Endothelial cell of umbilical vein (primary cell): ENCODE measurements at regions not wholly inside any gene's neighbourhood (a gene's known extent, or its start where the extent isn't known, plus 50 kb on each side); places are given as distances from the start of the nearest gene placed in this dataset.
"Not testable (repeated sequence)": the region's sequence is repeated elsewhere in the genome, so short reads cannot be mapped to it uniquely, and the experiment has no call there.

ENCODE experiments used
- BruUV-seq: library from RNA; stranded (reverse); fragments of 400-500 nt; replicated peaks from 2 replicates; lab custom pipeline; 2021; lab: Mats Ljungman, UMichigan
- CTCF ChIA-PET: fragments of 300-600, 350-600 bp; sonication (Branson Sonifier 250); formaldehyde crosslinking; loops from one replicate; lab custom pipeline; 2021; ENCODE audit warnings: antibody characterized with exemption, inconsistent platforms; lab: Charles Lee
- POLR2A ChIA-PET: fragments of 300-600, 350-600 bp; sonication (Branson Sonifier 250); formaldehyde crosslinking; loops from one replicate; lab custom pipeline; 2021; ENCODE audit warnings: antibody characterized with exemption, inconsistent platforms; lab: Charles Lee
- DNase-seq: peaks from one replicate; pipeline ENCODE4 v3.0.0-alpha.2; 2011; ENCODE audit warnings: low read depth, low spot score
- FAIRE-seq: peaks from 2 replicates; lab custom pipeline; 2011; peaks lifted over from hg19 to GRCh38; lab: Jason Lieb, UNC
- H2AFZ ChIP-seq: 2 replicates; pipeline ENCODE4 v1.6.0; 2012; ENCODE audit warnings: low read depth, low read length, control low read depth, inconsistent platforms
- H3K27ac ChIP-seq: 2 replicates; pipeline ENCODE4 v1.5.1; 2011; ENCODE audit warnings: low read depth, mild to moderate bottlenecking, control low read depth, low read length, moderate library complexity; ENCODE audit not compliant: insufficient read depth
- H3K27me3 ChIP-seq, 2 experiments: 2 replicates each; pipeline versions ENCODE4 v1.6.0 to v1.6.1; 2011; ENCODE audit warnings: low read length in 2 of 2, mixed read lengths in 1 of 2; ENCODE audit not compliant: control insufficient read depth in 2 of 2, insufficient read depth in 2 of 2
- H3K36me3 ChIP-seq, 2 experiments: 2 replicates in 1 of 2; 3 replicates in 1 of 2; pipeline ENCODE4 v1.5.1; 2011; ENCODE audit warnings: low read length in 2 of 2, mild to moderate bottlenecking in 1 of 2, moderate library complexity in 1 of 2; ENCODE audit not compliant: control insufficient read depth in 2 of 2, insufficient read depth in 2 of 2; ENCODE audit errors: extremely low read depth in 1 of 2
- H3K4me1 ChIP-seq: 3 replicates; pipeline ENCODE4 v1.5.1; 2011; ENCODE audit warnings: mild to moderate bottlenecking, low read length; ENCODE audit not compliant: control insufficient read depth, insufficient read depth; ENCODE audit errors: extremely low read depth
- H3K4me2 ChIP-seq: 2 replicates; pipeline ENCODE4 v1.6.1; 2011; ENCODE audit warnings: low read length, control low read depth, mixed read lengths; ENCODE audit not compliant: insufficient read depth
- H3K4me3 ChIP-seq, 3 experiments: fragments of 200-600 bp in 1 of 3; sonication (generic), shearing (Covaris generic) in 1 of 3; replicated peaks in 1 of 3; 2 replicates each; pipeline ENCODE4 v1.5.1; 2011 to 2016; ENCODE audit warnings: control low read depth in 3 of 3, low read length in 3 of 3, mild to moderate bottlenecking in 2 of 3, inconsistent platforms in 1 of 3, low read depth in 1 of 3, moderate library complexity in 1 of 3; ENCODE audit not compliant: insufficient read depth in 1 of 3
- H3K79me2 ChIP-seq: 2 replicates; pipeline ENCODE4 v1.6.0; 2012; ENCODE audit warnings: low read length, inconsistent platforms; ENCODE audit not compliant: control insufficient read depth, insufficient read depth
- H3K9ac ChIP-seq: replicated peaks from 2 replicates; pipeline ENCODE3; 2011; ENCODE audit warnings: low read length, control low read depth; ENCODE audit not compliant: insufficient read depth; ENCODE audit errors: extremely low read depth
- H3K9me1 ChIP-seq: replicated peaks from 3 replicates; pipeline ENCODE4 v1.6.0; 2011; ENCODE audit warnings: mild to moderate bottlenecking, low read length; ENCODE audit not compliant: control insufficient read depth, insufficient read depth; ENCODE audit errors: extremely low read depth
- H3K9me3 ChIP-seq: replicated peaks from 2 replicates; pipeline ENCODE4 v1.5.1; 2012; ENCODE audit warnings: low read length, inconsistent platforms; ENCODE audit not compliant: control insufficient read depth, insufficient read depth
- H4K20me1 ChIP-seq: replicated peaks from 2 replicates; pipeline ENCODE3; 2011; ENCODE audit warnings: mild to moderate bottlenecking, low read length; ENCODE audit not compliant: control insufficient read depth, insufficient read depth; ENCODE audit errors: extremely low read depth
- EZH2 ChIP-seq: IDR thresholded peaks from 2 replicates; pipeline ENCODE4 v1.6.1; 2012; ENCODE audit warnings: borderline replicate concordance, low read depth, mild to moderate bottlenecking, moderate library complexity, low read length, inconsistent platforms; ENCODE audit not compliant: severe bottlenecking
- GATA2 ChIP-seq: IDR thresholded peaks from 2 replicates; pipeline ENCODE4 v1.7.0; 2011; ENCODE audit warnings: low read depth, mild to moderate bottlenecking, moderate library complexity, mixed read lengths, low read length; ENCODE audit not compliant: insufficient read length, insufficient read depth
- POLR2A ChIP-seq: IDR thresholded peaks from 2 replicates; pipeline ENCODE4 v1.6.1; 2012; ENCODE audit warnings: low read depth, mild to moderate bottlenecking, control low read depth, low read length
- dilution Hi-C: fragments of 300-500 bp; cut with MboI; formaldehyde crosslinking; loops from one replicate; pipeline ENCODE4 v1.15.0; 2019; ENCODE audit warnings: low sequenced_read_pairs; ENCODE audit not compliant: extremely low pct_ligation_motif_present
- intact Hi-C: fragments of 100-400 bp; cut with micrococcal nuclease; formaldehyde crosslinking; loops from one replicate; pipeline ENCODE4 v1.10.0; 2022

DNA sequence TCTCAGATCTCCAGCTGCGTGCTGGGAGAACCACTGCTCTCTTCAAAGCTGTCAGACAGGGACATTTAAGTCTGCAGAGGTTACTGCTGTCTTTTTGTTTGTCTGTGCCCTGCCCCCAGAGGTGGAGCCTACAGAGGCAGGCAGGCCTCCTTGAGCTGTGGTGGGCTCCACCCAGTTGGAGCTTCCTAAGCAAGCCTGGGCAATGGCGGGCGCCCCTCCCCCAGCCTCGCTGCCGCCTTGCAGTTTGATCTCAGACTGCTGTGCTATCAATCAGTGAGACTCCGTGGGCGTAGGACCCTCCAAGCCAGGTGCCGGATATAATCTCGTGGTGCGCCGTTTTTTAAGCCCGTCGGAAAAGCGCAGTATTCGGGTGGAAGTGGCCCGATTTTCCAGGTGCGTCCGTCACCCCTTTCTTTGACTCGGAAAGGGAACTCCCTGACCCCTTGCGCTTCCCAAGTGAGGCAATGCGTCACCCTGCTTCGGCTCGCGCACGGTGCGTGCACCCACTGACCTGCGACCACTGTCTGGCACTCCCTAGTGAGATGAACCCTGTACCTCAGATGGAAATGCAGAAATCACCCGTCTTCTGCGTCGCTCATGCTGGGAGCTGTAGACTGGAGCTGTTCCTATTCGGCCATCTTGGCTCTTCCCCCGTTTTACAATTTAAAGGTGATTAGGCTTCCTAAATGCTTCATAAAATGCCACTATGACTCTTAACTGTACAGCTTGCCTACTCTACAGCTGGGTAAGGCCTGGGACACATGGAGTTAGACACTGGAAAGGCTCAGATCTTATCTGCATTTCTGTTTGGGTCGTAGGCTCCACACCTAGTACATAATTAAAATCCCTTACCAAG is 115.7 kb upstream of the PMCH start:
- CTCF ChIA-PET, dilution Hi-C loops, DNase-seq: not testable (repeated sequence)

GRCh38 chr12:102305486-102305885 is 107.9 kb upstream of the PMCH start:
- POLR2A ChIA-PET, result no interaction called here
- dilution Hi-C loops, result no loop called here

More for the DNA sequence above, 115.7 kb upstream of the PMCH start:
- POLR2A ChIA-PET, H3K9me1 ChIP-seq, H3K4me3 ChIP-seq, H3K27ac ChIP-seq, H3K4me1 ChIP-seq, H4K20me1 ChIP-seq, H3K9me3 ChIP-seq, intact Hi-C loops, H3K27me3 ChIP-seq, H3K9ac ChIP-seq, H3K36me3 ChIP-seq, FAIRE-seq, BruUV-seq, H3K79me2 ChIP-seq, H2AFZ ChIP-seq, H3K4me2 ChIP-seq: not testable (repeated sequence)

DNA sequence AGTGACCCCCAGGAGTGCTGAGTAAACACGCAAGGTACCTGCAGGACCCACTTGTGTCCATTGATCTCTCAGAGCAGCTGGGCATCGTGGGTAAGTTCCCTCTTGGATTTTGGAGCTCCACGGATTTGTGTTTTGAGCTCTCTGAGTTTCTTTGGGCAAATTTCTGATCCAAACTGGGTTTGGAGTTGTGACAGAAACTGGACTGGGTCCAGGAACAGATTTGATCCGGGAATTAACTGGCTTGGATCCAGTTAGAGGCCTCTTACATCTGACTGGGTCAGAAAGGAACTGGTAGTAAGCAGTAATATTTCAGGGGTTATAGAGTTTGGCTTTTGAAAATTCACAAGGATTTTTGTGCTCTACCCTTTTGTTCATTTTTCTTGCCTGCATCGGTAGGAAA is 107.0 kb upstream of the PMCH start:
- intact Hi-C loops, result loop anchor here (5.0 kb wide), 1 partner anchor 182 kb away; the partner anchor contains the start of genes NUP37 and PARPBP
- H3K27ac ChIP-seq, FAIRE-seq, H3K4me1 ChIP-seq, dilution Hi-C loops, DNase-seq, H3K9me3 ChIP-seq, H3K79me2 ChIP-seq, H3K9ac ChIP-seq, H3K9me1 ChIP-seq, H3K27me3 ChIP-seq, POLR2A ChIA-PET, H3K4me2 ChIP-seq, H4K20me1 ChIP-seq, H3K4me3 ChIP-seq, H2AFZ ChIP-seq, BruUV-seq, H3K36me3 ChIP-seq: not testable (repeated sequence)
- CTCF ChIA-PET, result interaction anchor here (1.0 kb wide), 1 partner anchor 180 kb away, joined by 3 read pairs; no protein-coding TSS in a partner anchor

More at GRCh38 chr12:102305486-102305885, 107.9 kb upstream of the PMCH start:
- FAIRE-seq (no peak), DNase-seq (no peak)
- CTCF ChIA-PET, result no interaction called here
- Histone ChIP-seq H3K36me3 (no peaks in the 10 kb centered on the region), H3K9me1 (no peaks in the 10 kb centered on the region), H3K4me3 (no peak overlapping the region), H4K20me1 (no peaks in the 10 kb centered on the region), H3K27me3 (no peaks in the 10 kb centered on the region), H3K9ac (no peak overlapping the region), H3K9me3 (no peaks in the 10 kb centered on the region), H3K4me2 (no peak overlapping the region), H3K4me1 (no peaks in the 10 kb centered on the region), H3K27ac (no peak overlapping the region), H2AFZ (no peak overlapping the region), H3K79me2 (no peaks in the 10 kb centered on the region)
- intact Hi-C loops, result no loop called here
- BruUV-seq, result no TSS peak
- TF ChIP-seq EZH2, result no peak
- TF ChIP-seq GATA2, result no peak
- TF ChIP-seq POLR2A, result no peak
